KMS-11 (cell line): ENCODE measurements at regions not wholly inside any gene's neighbourhood (a gene's known extent, or its start where the extent isn't known, plus 50 kb on each side); places are given as distances from the start of the nearest gene placed in this dataset.

ENCODE experiments used
- H2AFZ ChIP-seq: fragments of 200-600 bp; sonication (generic); 2 replicates; pipeline ENCODE4 v1.6.1; 2016; ENCODE audit warnings: antibody characterized with exemption, mixed run types, low read depth
- H3K27ac ChIP-seq: fragments of 200-600 bp; sonication (generic); 2 replicates; pipeline ENCODE4 v1.6.1; 2016; ENCODE audit warnings: mild to moderate bottlenecking, mixed run types
- H3K27me3 ChIP-seq: fragments of 200-600 bp; sonication (generic); 2 replicates; pipeline ENCODE4 v1.6.1; 2017; ENCODE audit warnings: mild to moderate bottlenecking, low read depth, mixed run types, moderate library complexity; ENCODE audit not compliant: insufficient read depth
- H3K36me3 ChIP-seq: fragments of 200-600 bp; sonication (generic); 2 replicates; pipeline ENCODE4 v1.6.1; 2017; ENCODE audit warnings: mild to moderate bottlenecking, mixed run types; ENCODE audit not compliant: insufficient read depth
- H3K4me1 ChIP-seq: fragments of 200-600 bp; sonication (generic); 2 replicates; pipeline ENCODE4 v1.6.1; 2016; ENCODE audit warnings: mild to moderate bottlenecking, low read depth, mixed run types; ENCODE audit not compliant: poor library complexity, severe bottlenecking
- H3K4me2 ChIP-seq: fragments of 200-600 bp; sonication (generic); 2 replicates; pipeline ENCODE4 v1.7.0; 2016; ENCODE audit warnings: mild to moderate bottlenecking, mixed run types
- H3K4me3 ChIP-seq: fragments of 200-600 bp; sonication (generic); IDR thresholded peaks from 2 replicates; pipeline ENCODE4 v1.6.1; 2017; ENCODE audit warnings: low read depth, low read length, mixed read lengths; ENCODE audit not compliant: insufficient read depth
- H3K79me2 ChIP-seq: fragments of 200-600 bp; sonication (generic); 2 replicates; pipeline ENCODE4 v1.6.1; 2016; ENCODE audit warnings: low read depth, mixed run types; ENCODE audit not compliant: insufficient read depth
- H3K9ac ChIP-seq: fragments of 200-600 bp; sonication (generic); 2 replicates; pipeline ENCODE4 v1.6.1; 2016; ENCODE audit warnings: mild to moderate bottlenecking, mixed run types
- H4K20me1 ChIP-seq: fragments of 200-600 bp; sonication (generic); 2 replicates; pipeline ENCODE4 v1.6.1; 2016; ENCODE audit warnings: mild to moderate bottlenecking, mixed run types; ENCODE audit not compliant: insufficient read depth
- CTCF ChIP-seq: fragments of 200-600 bp; sonication (generic); conservative IDR thresholded peaks from 2 replicates; pipeline ENCODE4 v1.6.1; 2017; ENCODE audit warnings: low read depth, mild to moderate bottlenecking, antibody characterized with exemption, low read length, moderate library complexity, mixed read lengths

- no peaks in the 10 kb centered on the region for H4K20me1 ChIP-seq
- no peaks in the 10 kb centered on the region for H3K36me3 ChIP-seq
- H3K4me3 ChIP-seq = no peak overlapping the region
- H3K79me2 ChIP-seq = no peaks in the 10 kb centered on the region
- TF ChIP-seq CTCF = no peak
- H3K27me3 ChIP-seq = no peaks in the 10 kb centered on the region
- peak overlapping the region; percentile 39; the same call in 1 of the 2 replicates for H3K4me2 ChIP-seq
- peaks cover 49% of the 10 kb centered on the region for H3K4me1 ChIP-seq
- no peak overlapping the region for H2AFZ ChIP-seq
- no peak overlapping the region for H3K9ac ChIP-seq
- H3K27ac ChIP-seq = no peak overlapping the region
These were observed 424.1 kb upstream of the OR4E1 start for GRCh38 chr14:22097586-22098292.

- Histone ChIP-seq H2AFZ (no peak overlapping the region), H3K36me3 (no peaks in the 10 kb centered on the region), H3K4me3 (no peak overlapping the region), H3K4me1 (peaks cover 49% of the 10 kb centered on the region), H3K9ac (no peak overlapping the region), H3K27me3 (no peaks in the 10 kb centered on the region), H3K4me2 (peak overlapping the region; percentile 39), H4K20me1 (no peaks in the 10 kb centered on the region), H3K79me2 (no peaks in the 10 kb centered on the region), H3K27ac (no peak overlapping the region; the same call in 1 of the 2 replicates)
- TF ChIP-seq CTCF = no peak
These were observed 423.5 kb upstream of the OR4E1 start for GRCh38 chr14:22097072-22097471.

GRCh38 chr14:22096514-22096895, 422.9 kb upstream of the OR4E1 start:
- no peak for TF ChIP-seq CTCF

GRCh38 chr14:22095860-22096513, 422.4 kb upstream of the OR4E1 start:
- H3K4me2 ChIP-seq = peak overlapping the region; percentile 39
- H3K9ac ChIP-seq = no peak overlapping the region
- H3K4me1 ChIP-seq = peaks cover 49% of the 10 kb centered on the region

More at GRCh38 chr14:22096514-22096895, 422.9 kb upstream of the OR4E1 start:
- Histone ChIP-seq H3K9ac (no peak overlapping the region), H3K36me3 (no peaks in the 10 kb centered on the region), H3K4me3 (no peak overlapping the region), H3K27ac (no peak overlapping the region; the same call in 1 of the 2 replicates), H3K79me2 (no peaks in the 10 kb centered on the region), H2AFZ (no peak overlapping the region), H4K20me1 (no peaks in the 10 kb centered on the region), H3K4me1 (peaks cover 49% of the 10 kb centered on the region), H3K4me2 (peak overlapping the region; percentile 39), H3K27me3 (no peaks in the 10 kb centered on the region)

More at GRCh38 chr14:22095860-22096513, 422.4 kb upstream of the OR4E1 start:
- no peaks in the 10 kb centered on the region for H3K27me3 ChIP-seq
- H4K20me1 ChIP-seq = no peaks in the 10 kb centered on the region
- H3K27ac ChIP-seq = no peak overlapping the region; the same call in 1 of the 2 replicates
- H3K79me2 ChIP-seq = no peaks in the 10 kb centered on the region
- TF ChIP-seq CTCF = no peak
- no peaks in the 10 kb centered on the region for H3K36me3 ChIP-seq
- no peak overlapping the region for H2AFZ ChIP-seq
- H3K4me3 ChIP-seq = no peak overlapping the region
